CD14-positive monocyte (primary cell): ENCODE measurements at regions not wholly inside any gene's neighbourhood (a gene's known extent, or its start where the extent isn't known, plus 50 kb on each side); places are given as distances from the start of the nearest gene placed in this dataset.
"Not testable (repeated sequence)": the region's sequence is repeated elsewhere in the genome, so short reads cannot be mapped to it uniquely, and the experiment has no call there.

Source experiments
- DNase-seq, 3 donors: peaks; one replicate each; pipeline ENCODE4 v3.0.0-alpha.2; 2011 to 2022
- H2AFZ ChIP-seq: 2 replicates; pipeline ENCODE4 v1.6.0; 2012; ENCODE audit warnings: mild to moderate bottlenecking, low read depth, low read length, inconsistent platforms; ENCODE audit not compliant: insufficient read depth, poor library complexity, severe bottlenecking
- H3K27ac ChIP-seq, 2 donors: 1 replicate in 1 of 2; 2 replicates in 1 of 2; pipeline ENCODE4 v1.5.1; 2012 to 2013; ENCODE audit warnings: low read length in 2 of 2, control low read depth in 1 of 2, inconsistent platforms in 1 of 2, low read depth in 1 of 2, mild to moderate bottlenecking in 1 of 2
- H3K27me3 ChIP-seq, 2 donors: one replicate each; pipeline versions ENCODE4 v1.6.0 to v1.6.1; 2011 to 2013; ENCODE audit warnings: low read length in 2 of 2; ENCODE audit not compliant: control insufficient read depth in 2 of 2, insufficient read depth in 2 of 2
- H3K36me3 ChIP-seq, 2 donors: replicated peaks in 1 of 2; 1 replicate in 1 of 2; 2 replicates in 1 of 2; pipeline versions ENCODE4 v1.5.1 to v1.6.1; 2012 to 2013; ENCODE audit warnings: low read length in 2 of 2, control low read depth in 1 of 2, inconsistent platforms in 1 of 2, mild to moderate bottlenecking in 1 of 2; ENCODE audit not compliant: insufficient read depth in 2 of 2, control insufficient read depth in 1 of 2
- H3K4me1 ChIP-seq, 2 donors: 1 replicate in 1 of 2; 2 replicates in 1 of 2; pipeline versions ENCODE4 v1.5.1 to v1.6.1; 2012 to 2013; ENCODE audit warnings: low read length in 2 of 2, control low read depth in 1 of 2, inconsistent platforms in 1 of 2, mild to moderate bottlenecking in 1 of 2, moderate library complexity in 1 of 2; ENCODE audit not compliant: insufficient read depth in 2 of 2, control insufficient read depth in 1 of 2
- H3K4me2 ChIP-seq: replicated peaks from 2 replicates; pipeline ENCODE3; 2012; ENCODE audit warnings: low read length, moderate library complexity, mild to moderate bottlenecking; ENCODE audit not compliant: poor library complexity, severe bottlenecking; ENCODE audit errors: extremely low read depth
- H3K4me3 ChIP-seq, 3 experiments: fragments of 200-600 bp in 1 of 3; sonication (generic) in 1 of 3; replicated peaks in 1 of 3; 1 replicate in 2 of 3; 2 replicates in 1 of 3; pipeline ENCODE4 v1.5.1; 2011 to 2013; ENCODE audit warnings: low read length in 3 of 3, mild to moderate bottlenecking in 3 of 3, control low read depth in 2 of 3, low read depth in 2 of 3, inconsistent platforms in 1 of 3, moderate library complexity in 1 of 3
- H3K79me2 ChIP-seq: 2 replicates; pipeline ENCODE4 v1.6.0; 2012; ENCODE audit warnings: mild to moderate bottlenecking, control low read depth, inconsistent platforms, low read length, moderate library complexity; ENCODE audit not compliant: insufficient read depth
- H3K9ac ChIP-seq: 2 replicates; pipeline ENCODE4 v1.6.0; 2017; ENCODE audit warnings: low read length, mild to moderate bottlenecking; ENCODE audit not compliant: insufficient read depth, poor library complexity, severe bottlenecking
- H3K9me3 ChIP-seq, 2 donors: replicated peaks in 1 of 2; 1 replicate in 1 of 2; 2 replicates in 1 of 2; pipeline versions ENCODE4 v1.5.1 to v1.6.1; 2012 to 2013; ENCODE audit warnings: low read length in 2 of 2, control low read depth in 1 of 2; ENCODE audit not compliant: control insufficient read depth in 1 of 2, insufficient read depth in 1 of 2
- H4K20me1 ChIP-seq: 2 replicates; pipeline ENCODE4 v1.6.0; 2012; ENCODE audit warnings: mild to moderate bottlenecking, low read length, control low read depth, moderate library complexity; ENCODE audit not compliant: insufficient read depth
- H3K27ac Mint-ChIP-seq, 7 donors: one replicate each; pipeline ENCODE4 v1.8.0; 2020; ENCODE audit warnings: mild to moderate bottlenecking in 7 of 7, mixed read lengths in 7 of 7, moderate library complexity in 6 of 7, inconsistent platforms in 2 of 7
- H3K27me3 Mint-ChIP-seq, 3 donors: one replicate each; pipeline ENCODE4 v1.8.0; 2021 to 2022; ENCODE audit warnings: low read depth in 3 of 3, mild to moderate bottlenecking in 3 of 3, mixed read lengths in 3 of 3, moderate library complexity in 3 of 3, inconsistent platforms in 1 of 3
- H3K36me3 Mint-ChIP-seq, 2 donors: one replicate each; pipeline ENCODE4 v1.8.0; 2020; ENCODE audit warnings: mixed read lengths in 2 of 2, inconsistent platforms in 1 of 2, mild to moderate bottlenecking in 1 of 2
- H3K4me1 Mint-ChIP-seq: one replicate; pipeline ENCODE4 v1.8.0; 2020; ENCODE audit warnings: mild to moderate bottlenecking, mixed read lengths
- H3K4me3 Mint-ChIP-seq, 2 donors: one replicate each; pipeline ENCODE4 v1.8.0; 2020; ENCODE audit warnings: mild to moderate bottlenecking in 2 of 2, mixed read lengths in 2 of 2, moderate library complexity in 1 of 2
- H3K9me3 Mint-ChIP-seq, 7 donors: one replicate each; pipeline ENCODE4 v1.8.0; 2020 to 2022; ENCODE audit warnings: mixed read lengths in 7 of 7, mild to moderate bottlenecking in 6 of 7, moderate library complexity in 6 of 7, inconsistent platforms in 2 of 7
- CTCF ChIP-seq: fragments of 200-600 bp; IDR thresholded peaks from one replicate; pipeline ENCODE4 v1.8.0; 2022; ENCODE audit warnings: antibody characterized with exemption, mild to moderate bottlenecking
- WGBS: methylation state at CpG from one replicate; pipeline ENCODE4 v1.1.5; 2013; ENCODE audit warnings: missing lambda C conversion rate; ENCODE audit not compliant: insufficient coverage; 5-methylcytosine and 5-hydroxymethylcytosine counted together
- intact Hi-C, 2 donors: fragments of 100-400 bp; cut with micrococcal nuclease; formaldehyde crosslinking; loops; one replicate each; pipeline versions ENCODE4 v1.15.0 to v1.15.1; 2023

GRCh38 chr10:76815505-76815904 lies 822.1 kb downstream of the KCNMA1 start:
- intact Hi-C loops, H3K36me3 Mint-ChIP-seq, H3K27ac Mint-ChIP-seq, H3K36me3 ChIP-seq, H2AFZ ChIP-seq, H3K4me3 Mint-ChIP-seq, H3K4me1 Mint-ChIP-seq, H3K27me3 Mint-ChIP-seq, H3K27ac ChIP-seq, DNase-seq, H3K9me3 ChIP-seq, H3K4me3 ChIP-seq, H3K4me1 ChIP-seq, H3K9ac ChIP-seq, H4K20me1 ChIP-seq, H3K4me2 ChIP-seq, H3K79me2 ChIP-seq, H3K27me3 ChIP-seq: not testable (repeated sequence)
- peaks cover 0 to 13% (median 8%) of the 10 kb centered on the region in 7 donors for H3K9me3 Mint-ChIP-seq
- WGBS: 72% methylated on average over 3 of the region's 9 CpGs

GRCh38 chr10:76811430-76811829 lies 826.2 kb downstream of the KCNMA1 start:
- no peaks in the 10 kb centered on the region for H3K36me3 ChIP-seq
- H3K4me3 Mint-ChIP-seq: no peak overlapping the region
- peaks cover 0 to 4% (median 0%) of the 10 kb centered on the region in 3 donors for H3K27me3 Mint-ChIP-seq
- no peaks in the 10 kb centered on the region for H3K4me1 Mint-ChIP-seq
- no peak overlapping the region for H3K4me3 ChIP-seq
- peaks cover 0 to 3% of the 10 kb centered on the region in 2 donors for H3K9me3 ChIP-seq
- no peak overlapping the region for H3K4me2 ChIP-seq
- H3K79me2 ChIP-seq: no peaks in the 10 kb centered on the region
- H2AFZ ChIP-seq: no peak overlapping the region
- H3K27ac Mint-ChIP-seq: no peak overlapping the region
- no peaks in the 10 kb centered on the region for H4K20me1 ChIP-seq
- no peak overlapping the region for H3K9ac ChIP-seq
- no peaks in the 10 kb centered on the region for H3K4me1 ChIP-seq
- TF ChIP-seq CTCF: no peak
- H3K27ac ChIP-seq: no peak overlapping the region
- intact Hi-C loops: no loop called here
- H3K27me3 ChIP-seq: no peaks in the 10 kb centered on the region
- H3K9me3 Mint-ChIP-seq: peaks cover 0 to 6% (median 5%) of the 10 kb centered on the region in 7 donors
- DNase-seq: no peak
- H3K36me3 Mint-ChIP-seq: no peaks in the 10 kb centered on the region
